GM18907 (cell line): ENCODE measurements at regions not wholly inside any gene's neighbourhood (a gene's known extent, or its start where the extent isn't known, plus 50 kb on each side); places are given as distances from the start of the nearest gene placed in this dataset.

Experiments
- ATAC-seq: cut with Tn5 transposase; IDR thresholded peaks from one replicate; pipeline ENCODE4 v1.9.1; 2021; ENCODE audit warnings: mild to moderate bottlenecking, moderate library complexity; ENCODE audit not compliant: unreplicated experiment

DNA sequence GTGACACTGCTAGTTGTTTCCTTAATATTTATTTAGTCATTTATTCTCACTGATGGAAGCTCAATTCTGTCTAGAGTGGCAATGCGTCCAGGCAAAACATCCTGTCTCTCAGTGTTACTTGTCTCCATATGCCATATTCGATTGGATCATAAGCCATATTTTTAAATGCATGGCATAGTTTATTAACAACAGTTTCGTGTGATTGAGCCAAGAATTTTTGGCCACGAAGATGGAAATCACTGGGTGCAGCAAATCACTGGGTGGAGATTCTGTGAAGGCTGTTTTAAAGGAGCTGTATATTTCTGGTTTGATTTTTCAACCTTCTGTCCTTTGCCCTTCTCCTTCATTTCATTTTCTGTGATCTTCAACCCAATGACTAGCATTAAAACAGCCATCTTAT lies 205.2 kb downstream of the JRKL start:
- ATAC-seq = no peak

DNA sequence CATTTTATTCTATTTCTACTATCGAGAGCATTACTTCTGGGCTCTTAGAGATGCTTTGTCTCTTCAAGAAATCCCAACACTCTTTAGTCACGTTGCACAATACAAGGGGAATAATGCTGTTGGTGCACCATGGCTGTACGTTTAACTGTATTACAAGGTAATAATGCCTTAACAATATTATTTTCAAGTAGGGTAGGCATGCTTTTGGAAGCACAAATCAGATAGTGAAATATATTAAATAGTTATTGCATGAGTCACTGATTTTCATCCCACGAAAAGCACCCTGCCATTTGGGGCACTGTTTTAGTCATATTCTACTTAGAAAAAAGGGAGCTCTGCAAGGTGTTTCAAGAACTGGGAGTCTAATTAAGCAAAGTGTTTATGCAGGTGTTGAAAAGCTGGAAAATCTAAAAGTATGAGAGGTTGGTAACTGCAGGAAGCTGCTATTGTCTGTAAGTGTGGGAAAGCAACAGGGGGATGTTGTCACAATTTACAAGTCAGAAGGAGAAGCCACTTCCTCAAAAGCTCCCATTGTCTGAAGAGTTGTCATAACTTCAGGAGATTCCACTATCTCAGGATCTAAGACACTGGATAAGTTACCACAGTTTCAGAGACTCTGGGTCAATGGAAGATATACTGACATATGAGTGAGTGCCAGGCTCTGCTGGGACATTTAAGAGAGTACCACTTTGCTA lies 218.2 kb downstream of the JRKL start:
- ATAC-seq = no peak

DNA sequence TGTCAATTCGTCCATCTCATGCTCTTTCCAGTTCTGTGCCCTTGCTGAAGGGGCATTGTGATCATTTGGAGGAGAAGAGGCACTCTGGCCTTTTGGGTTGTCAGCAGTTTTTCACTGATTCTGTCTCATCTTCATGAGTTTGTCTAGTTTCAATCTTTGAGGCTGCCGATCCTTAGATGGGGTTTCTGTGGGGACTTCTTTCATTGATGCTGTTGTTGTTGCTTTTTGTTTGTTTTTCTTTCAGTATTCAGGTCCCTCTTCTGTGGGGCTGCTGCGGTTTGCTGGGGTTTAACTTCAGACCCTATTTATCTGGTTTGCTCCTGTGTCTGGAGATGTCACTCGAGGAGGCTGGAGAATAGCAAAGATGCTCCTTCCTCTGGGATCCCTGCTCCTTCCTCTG lies 224.3 kb downstream of the JRKL start:
- no peak for ATAC-seq

DNA sequence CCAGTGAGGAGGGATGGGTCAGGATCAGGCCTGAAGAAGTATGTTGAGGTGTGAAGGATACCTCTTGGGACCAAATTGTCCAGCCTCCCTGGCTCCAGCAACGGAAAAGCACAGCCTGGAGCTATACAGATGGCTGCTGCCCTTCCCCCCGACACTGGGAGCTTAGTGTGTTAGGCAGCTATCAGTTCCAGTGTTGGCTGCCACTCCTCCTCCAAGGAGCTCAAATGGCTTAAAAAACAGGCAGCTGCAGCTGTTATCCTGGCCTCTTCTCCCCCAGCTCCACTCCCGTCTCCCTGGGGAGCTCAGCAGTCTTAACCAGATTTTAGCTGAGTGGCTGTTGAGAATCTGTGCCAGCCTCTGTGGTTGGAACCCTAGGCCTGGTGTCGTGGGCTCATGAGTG lies 225.0 kb downstream of the JRKL start:
- ATAC-seq = no peak

GRCh38 chr11:96620464-96621044 lies 230.7 kb downstream of the JRKL start:
- no peak for ATAC-seq

DNA sequence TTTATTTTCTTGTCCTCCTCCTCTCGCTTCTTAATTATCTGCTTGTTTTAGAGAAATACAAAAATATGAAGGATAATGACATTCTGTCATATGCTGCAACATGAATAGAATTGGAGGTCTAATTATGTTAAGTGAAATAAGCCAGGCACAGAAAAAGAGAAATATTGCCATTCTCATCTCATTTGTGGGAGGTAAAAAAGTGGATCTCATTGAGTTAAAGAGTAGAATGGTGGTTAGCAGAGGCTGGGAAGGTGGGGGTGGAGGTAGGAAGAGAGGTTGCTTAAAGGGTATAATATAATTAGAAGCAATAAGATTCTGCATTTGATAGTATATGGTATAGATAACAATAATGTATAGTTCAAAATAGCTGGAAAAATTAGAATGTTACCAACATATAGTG lies 231.3 kb downstream of the JRKL start:
- ATAC-seq = no peak

DNA sequence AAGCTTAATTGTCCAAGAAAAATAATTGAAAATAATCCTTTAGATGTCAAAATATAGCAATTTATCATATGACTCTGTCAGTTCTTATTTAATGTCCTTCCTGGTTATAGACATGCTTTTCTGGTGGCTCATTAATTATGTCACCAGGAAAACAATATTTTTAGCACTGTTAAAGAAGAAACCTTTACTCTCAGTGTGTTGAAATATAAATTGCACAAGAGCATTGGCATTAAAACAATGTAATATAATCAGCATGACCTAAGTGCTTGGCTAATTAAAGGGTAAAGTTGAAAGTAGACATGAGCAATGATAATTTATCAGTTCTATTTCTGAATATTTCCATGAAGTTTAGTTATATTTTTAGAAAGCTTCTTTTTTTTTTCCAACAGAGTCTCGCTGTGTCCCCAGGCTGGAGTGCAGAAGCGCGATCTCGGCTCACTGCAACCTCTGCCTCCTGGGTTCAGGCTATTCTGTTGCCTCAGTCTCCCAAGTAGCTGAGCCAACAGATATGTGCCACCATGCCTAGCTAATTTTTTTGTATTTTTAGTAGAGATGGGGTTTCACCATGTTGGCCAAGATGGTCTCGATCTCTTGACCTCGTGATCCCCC lies 232.3 kb downstream of the JRKL start:
- no peak for ATAC-seq

DNA sequence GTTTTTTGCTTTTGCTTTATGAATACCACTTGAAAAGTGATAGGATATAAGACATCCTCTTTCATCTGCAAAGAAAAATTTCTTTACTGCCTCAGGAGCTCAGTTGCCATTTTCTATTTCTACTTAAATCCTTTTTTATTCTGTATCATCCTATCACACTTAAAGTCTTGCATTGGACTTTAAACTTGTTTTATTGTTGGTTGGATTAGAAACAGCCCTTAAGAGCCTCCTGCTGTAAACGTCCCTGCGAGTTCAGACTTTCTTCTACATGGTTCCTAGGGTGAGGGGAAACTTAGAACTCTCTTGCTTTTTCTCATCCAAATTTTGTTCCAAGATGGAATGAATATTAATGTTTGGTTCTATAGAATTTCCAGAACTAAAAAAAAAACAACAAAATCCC lies 234.3 kb downstream of the JRKL start:
- ATAC-seq = no peak

DNA sequence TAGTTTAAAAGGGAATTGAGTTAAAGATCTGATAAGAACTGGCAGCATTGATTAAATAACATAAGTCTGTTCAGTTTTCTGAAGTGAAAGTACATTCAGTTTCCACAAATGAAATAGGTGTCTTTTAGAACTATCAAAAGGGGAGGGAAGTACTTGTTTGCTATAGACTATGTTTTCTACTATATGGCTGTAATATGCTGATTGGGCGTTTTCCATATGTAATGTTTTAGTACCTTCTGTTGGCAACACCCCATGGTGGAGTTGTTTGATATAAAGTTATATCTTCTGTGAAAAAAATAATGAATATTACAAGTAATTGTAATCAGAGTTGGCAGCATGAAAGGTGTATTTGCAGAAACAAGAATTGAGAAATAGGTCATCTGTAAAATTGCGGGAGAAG lies 237.6 kb downstream of the JRKL start:
- no peak for ATAC-seq

GRCh38 chr11:96635655-96636054 lies 245.8 kb downstream of the JRKL start:
- ATAC-seq = no peak

DNA sequence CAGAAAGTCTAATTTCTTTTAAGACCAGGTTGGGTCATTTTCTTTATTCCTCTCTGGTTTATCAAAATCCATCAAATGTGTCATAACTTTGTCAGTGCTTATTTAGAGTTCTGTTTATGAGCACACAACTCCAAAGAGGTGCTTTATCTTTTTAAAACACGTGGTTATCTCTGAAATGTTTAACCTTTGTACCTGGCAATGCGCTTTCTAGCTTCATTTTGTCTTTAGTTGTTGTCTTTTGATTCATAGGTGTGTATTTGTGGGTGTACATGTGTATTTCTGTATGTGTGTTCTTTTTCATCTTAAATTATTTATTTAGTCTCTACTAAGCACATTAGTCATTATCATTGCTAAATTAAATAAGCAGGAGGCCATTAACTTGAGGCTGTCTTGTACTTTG lies 251.4 kb downstream of the JRKL start:
- ATAC-seq = no peak

GRCh38 chr11:96642583-96642982 lies 252.8 kb downstream of the JRKL start:
- no peak for ATAC-seq

DNA sequence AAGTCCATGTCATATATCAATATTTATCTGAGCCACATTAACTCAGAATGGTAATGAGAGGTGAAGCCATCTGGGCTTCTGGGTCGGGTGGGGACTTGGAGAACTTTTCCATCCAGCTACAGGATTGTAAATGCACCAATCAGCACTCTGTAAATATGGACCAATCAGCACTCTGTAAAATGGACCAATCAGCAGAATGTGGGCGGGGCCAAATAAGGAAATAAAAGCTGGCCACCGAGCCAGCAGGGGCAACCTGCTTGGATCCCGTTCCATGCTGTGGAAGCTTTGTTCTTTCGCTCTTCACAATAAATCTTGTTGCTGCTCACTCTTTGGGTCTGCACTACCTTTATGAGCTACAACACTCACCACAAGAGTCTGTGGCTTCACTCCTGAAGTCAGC lies 253.4 kb downstream of the JRKL start:
- ATAC-seq = no peak

- no peak for ATAC-seq
Measured at GRCh38 chr11:96647621-96648020, 257.8 kb downstream of the JRKL start.

- no peak for ATAC-seq
Measured at GRCh38 chr11:96648991-96649390, 259.2 kb downstream of the JRKL start.

DNA sequence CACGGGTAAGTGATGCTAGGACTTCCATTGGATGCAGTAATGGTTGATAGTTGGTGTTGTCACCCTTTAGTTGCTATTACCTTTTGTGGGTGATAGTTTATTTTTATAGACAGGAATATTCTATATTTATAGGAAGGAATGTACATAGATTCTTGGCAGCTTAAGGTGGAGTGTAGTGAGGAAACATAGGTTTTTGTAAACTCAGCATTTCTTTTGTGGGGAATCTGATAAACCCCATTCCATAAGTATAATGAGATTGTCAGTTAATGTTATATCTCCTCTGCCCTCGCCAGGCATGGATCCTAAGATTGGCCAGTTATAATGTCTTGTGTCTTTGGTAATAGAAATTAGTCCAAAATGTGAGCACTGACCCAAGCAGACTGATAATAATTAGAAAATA lies 262.7 kb downstream of the JRKL start:
- no peak for ATAC-seq

- no peak for ATAC-seq
Measured at GRCh38 chr11:96655474-96655873, 265.7 kb downstream of the JRKL start.

GRCh38 chr11:96658436-96658835 lies 268.6 kb downstream of the JRKL start:
- ATAC-seq = no peak

DNA sequence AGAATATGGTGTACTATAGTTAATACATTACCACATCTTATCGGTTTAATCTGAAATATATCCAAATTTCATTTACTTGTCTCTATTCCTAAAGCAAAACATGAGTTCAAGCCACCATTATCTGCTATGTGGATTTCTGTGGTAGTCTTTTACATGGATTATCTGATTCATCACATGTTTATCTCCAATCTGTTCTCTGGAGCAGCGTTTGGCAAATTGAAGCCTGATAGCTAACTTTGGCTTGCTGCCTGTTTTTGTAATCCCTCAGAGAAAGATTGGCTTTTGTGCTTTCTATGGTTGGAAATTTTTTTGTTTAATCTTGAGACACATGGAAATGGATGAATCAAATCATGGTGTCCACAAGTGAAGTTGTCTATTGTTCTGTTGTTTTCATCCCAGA lies 274.3 kb downstream of the JRKL start:
- ATAC-seq = no peak

DNA sequence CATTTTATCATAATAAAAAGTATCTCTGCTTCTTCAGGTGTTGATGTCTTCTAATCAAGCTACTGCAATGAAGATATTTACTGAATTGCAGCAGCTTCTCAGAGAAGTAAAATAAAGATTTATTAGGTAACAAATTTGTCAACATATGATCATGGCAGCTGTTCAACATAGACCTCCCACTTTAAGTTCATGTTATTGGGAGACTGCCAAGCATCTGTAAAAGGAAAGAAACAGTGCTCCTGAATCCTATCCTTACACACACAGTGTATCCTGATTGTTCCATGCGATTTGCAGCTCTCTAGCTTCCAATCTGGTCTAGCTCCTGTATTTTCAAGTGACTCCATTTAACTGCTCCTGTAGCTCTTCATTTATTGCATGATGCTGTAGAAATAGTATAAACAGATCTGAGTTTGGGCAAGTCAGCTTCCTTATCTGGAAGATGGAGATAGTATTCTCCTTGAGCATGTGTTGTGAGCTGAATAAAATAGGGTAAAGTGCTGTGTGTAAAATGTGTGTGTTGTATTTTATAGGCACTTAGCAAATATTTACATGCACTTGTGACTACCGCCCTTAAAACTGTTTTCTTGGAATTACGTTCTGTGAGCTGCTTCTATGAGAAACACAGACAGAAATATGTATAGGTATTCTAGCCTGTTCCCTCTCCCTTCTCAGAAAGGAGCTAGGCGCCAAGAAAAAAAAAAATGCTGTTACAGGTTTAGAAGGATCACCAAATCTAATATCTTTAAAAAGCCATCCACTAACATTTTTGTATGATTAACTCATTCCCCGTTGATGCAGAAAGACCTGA lies 290.6 kb downstream of the JRKL start:
- no peak for ATAC-seq

DNA sequence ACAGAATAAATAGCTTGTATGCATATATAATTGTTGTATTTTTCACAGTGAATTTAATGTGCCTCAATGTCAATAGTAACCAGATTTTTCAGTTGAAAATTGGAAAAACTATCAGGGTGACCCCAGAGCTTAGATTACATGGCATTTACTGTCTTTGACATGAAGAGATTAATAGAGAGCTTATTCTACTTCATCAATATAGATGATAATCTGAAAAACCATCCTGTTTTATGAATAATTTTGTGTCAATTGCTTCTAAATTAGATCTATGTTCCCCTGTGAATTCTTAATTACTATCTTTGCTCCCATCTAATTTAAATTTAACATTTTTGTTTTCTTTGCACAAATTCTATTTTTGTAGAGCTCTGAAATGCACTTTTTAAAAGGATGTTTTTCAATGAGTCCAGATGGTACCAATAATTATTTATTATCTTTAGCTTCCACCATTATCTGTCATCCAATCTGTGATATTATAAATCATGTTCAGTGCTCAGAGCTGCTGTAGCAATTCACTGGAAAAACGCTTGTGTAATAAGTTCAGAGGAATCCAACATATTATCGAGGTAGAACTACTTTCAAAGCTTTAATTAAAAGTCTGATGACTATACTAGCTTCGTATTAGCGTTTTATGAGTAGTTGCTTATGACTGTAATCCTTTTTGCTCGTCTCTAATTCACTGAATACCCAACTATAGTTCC lies 291.4 kb downstream of the JRKL start:
- ATAC-seq = no peak
